NB4 (cell line): ENCODE measurements at regions not wholly inside any gene's neighbourhood (a gene's known extent, or its start where the extent isn't known, plus 50 kb on each side); places are given as distances from the start of the nearest gene placed in this dataset.

Experiments
- MYC ChIP-seq: IDR thresholded peaks from 2 replicates; pipeline ENCODE4 v1.6.1; 2011; ENCODE audit warnings: low read depth, low read length
- POLR2A ChIP-seq: IDR thresholded peaks from 2 replicates; pipeline ENCODE4 v1.6.1; 2011; ENCODE audit warnings: mild to moderate bottlenecking; ENCODE audit not compliant: insufficient read length; ENCODE audit errors: extremely low read depth
- TF ChIP-seq, protein P1 (sequence below): IDR thresholded peaks from one replicate; pipeline ENCODE4 v1.5.1; 2012; ENCODE audit warnings: low read depth, low read length

DNA sequence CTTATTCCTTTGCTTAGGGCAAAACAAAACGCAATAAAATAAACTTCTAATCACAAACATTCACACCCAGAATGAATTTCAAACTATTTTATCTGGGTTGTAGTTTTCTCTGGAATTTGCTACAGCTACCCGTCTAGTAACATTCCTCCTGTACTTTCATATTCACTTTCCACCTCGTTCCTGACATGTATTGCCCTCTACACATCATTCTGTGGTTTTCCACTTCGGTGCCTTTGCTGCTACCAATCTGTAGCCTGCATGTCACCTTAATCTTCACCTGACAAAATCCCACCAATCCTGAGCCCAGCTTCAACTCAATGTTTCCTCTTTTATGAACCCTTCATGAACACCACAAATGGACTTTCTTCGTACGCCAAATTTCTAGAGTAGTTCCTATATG is 694.1 kb upstream of the C9orf72 start:
- no peak for TF ChIP-seq POLR2A
- no peak for TF ChIP-seq MYC
- TF ChIP-seq, protein P1, sequence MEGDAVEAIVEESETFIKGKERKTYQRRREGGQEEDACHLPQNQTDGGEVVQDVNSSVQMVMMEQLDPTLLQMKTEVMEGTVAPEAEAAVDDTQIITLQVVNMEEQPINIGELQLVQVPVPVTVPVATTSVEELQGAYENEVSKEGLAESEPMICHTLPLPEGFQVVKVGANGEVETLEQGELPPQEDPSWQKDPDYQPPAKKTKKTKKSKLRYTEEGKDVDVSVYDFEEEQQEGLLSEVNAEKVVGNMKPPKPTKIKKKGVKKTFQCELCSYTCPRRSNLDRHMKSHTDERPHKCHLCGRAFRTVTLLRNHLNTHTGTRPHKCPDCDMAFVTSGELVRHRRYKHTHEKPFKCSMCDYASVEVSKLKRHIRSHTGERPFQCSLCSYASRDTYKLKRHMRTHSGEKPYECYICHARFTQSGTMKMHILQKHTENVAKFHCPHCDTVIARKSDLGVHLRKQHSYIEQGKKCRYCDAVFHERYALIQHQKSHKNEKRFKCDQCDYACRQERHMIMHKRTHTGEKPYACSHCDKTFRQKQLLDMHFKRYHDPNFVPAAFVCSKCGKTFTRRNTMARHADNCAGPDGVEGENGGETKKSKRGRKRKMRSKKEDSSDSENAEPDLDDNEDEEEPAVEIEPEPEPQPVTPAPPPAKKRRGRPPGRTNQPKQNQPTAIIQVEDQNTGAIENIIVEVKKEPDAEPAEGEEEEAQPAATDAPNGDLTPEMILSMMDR: no peak
